RWPE2 (cell line): ENCODE measurements at regions not wholly inside any gene's neighbourhood (a gene's known extent, or its start where the extent isn't known, plus 50 kb on each side); places are given as distances from the start of the nearest gene placed in this dataset.

ENCODE experiments used
- ATAC-seq: fragments of 200-7000 bp; cut with Tn5 transposase; 3 replicates; pipeline ENCODE4 v1.9.1; 2021; ENCODE audit warnings: low read depth
- DNase-seq: peaks from one replicate; pipeline ENCODE4 v3.0.0-alpha.2; 2020; ENCODE audit warnings: low spot score
- H3K27ac ChIP-seq: fragments of 450-650 bp; 2 replicates; pipeline ENCODE4 v1.5.1; 2017; ENCODE audit warnings: mild to moderate bottlenecking; ENCODE audit not compliant: poor library complexity, severe bottlenecking
- H3K27me3 ChIP-seq: fragments of 250-450 bp; sonication (Bioruptor Pico); 2 replicates; pipeline ENCODE4 v1.5.1; 2021; ENCODE audit warnings: mild to moderate bottlenecking, moderate library complexity; ENCODE audit not compliant: insufficient read depth, poor library complexity, severe bottlenecking
- H3K36me3 ChIP-seq: fragments of 250-450 bp; sonication (Bioruptor Pico); 2 replicates; pipeline ENCODE4 v1.5.1; 2020; ENCODE audit warnings: low read depth, mild to moderate bottlenecking, moderate library complexity
- H3K4me1 ChIP-seq: fragments of 250-450 bp; sonication (Bioruptor Pico); 2 replicates; pipeline ENCODE4 v1.5.1; 2021; ENCODE audit warnings: mild to moderate bottlenecking, moderate library complexity; ENCODE audit not compliant: insufficient read depth, poor library complexity, severe bottlenecking
- H3K4me3 ChIP-seq: fragments of 250-450 bp; sonication (Bioruptor Pico); 2 replicates; pipeline ENCODE4 v1.5.1; 2021; ENCODE audit warnings: mild to moderate bottlenecking, moderate library complexity; ENCODE audit not compliant: severe bottlenecking
- H3K9me3 ChIP-seq: fragments of 250-450 bp; sonication (Bioruptor Pico); 2 replicates; pipeline ENCODE4 v1.5.1; 2021; ENCODE audit warnings: mild to moderate bottlenecking, moderate library complexity; ENCODE audit not compliant: severe bottlenecking
- CTCF ChIP-seq: fragments of 450-650 bp; IDR thresholded peaks from one replicate; pipeline ENCODE4 v1.5.1; 2017; ENCODE audit warnings: mild to moderate bottlenecking, moderate library complexity; ENCODE audit not compliant: poor library complexity, severe bottlenecking

- DNase-seq (no peak), ATAC-seq (no peak)
- Histone ChIP-seq H3K4me1 (no peaks in the 10 kb centered on the region), H3K4me3 (no peak overlapping the region), H3K9me3 (no peaks in the 10 kb centered on the region), H3K36me3 (no peaks in the 10 kb centered on the region), H3K27ac (no peak overlapping the region), H3K27me3 (no peaks in the 10 kb centered on the region)
- no peak for TF ChIP-seq CTCF
Observed at GRCh38 chr2:17190527-17190926, 327.7 kb downstream of the RAD51AP2 start.

- Histone ChIP-seq H3K4me1 (no peaks in the 10 kb centered on the region), H3K9me3 (no peaks in the 10 kb centered on the region), H3K27me3 (no peaks in the 10 kb centered on the region), H3K4me3 (no peak overlapping the region), H3K27ac (no peak overlapping the region), H3K36me3 (no peaks in the 10 kb centered on the region)
- TF ChIP-seq CTCF, result no peak
- ATAC-seq (no peak), DNase-seq (no peak)
Observed at GRCh38 chr2:17188721-17189120, 329.5 kb downstream of the RAD51AP2 start.

DNA sequence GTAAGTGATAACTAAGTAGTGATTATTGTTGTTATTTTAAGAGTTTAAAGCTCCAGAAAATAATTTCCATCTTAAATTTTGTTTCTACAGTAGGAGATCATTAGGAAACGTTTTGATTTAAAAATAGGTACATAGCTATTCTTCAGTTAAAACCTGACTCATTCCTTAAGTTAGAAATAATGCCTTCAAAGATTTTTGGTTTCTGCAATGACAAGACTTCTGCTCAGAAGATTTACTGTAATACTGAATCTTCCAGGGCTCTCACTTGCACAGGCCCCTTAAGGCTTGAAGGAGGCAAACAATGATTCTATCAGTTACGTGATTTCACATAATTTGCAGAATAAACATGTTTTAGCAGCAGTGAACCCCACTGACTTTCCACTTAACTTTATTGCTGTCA is 333.7 kb downstream of the RAD51AP2 start:
- no peak for TF ChIP-seq CTCF
- Histone ChIP-seq H3K9me3 (no peaks in the 10 kb centered on the region), H3K4me3 (no peak overlapping the region), H3K36me3 (no peaks in the 10 kb centered on the region), H3K27me3 (no peaks in the 10 kb centered on the region), H3K27ac (no peak overlapping the region), H3K4me1 (no peaks in the 10 kb centered on the region)
- ATAC-seq, result no peak
- DNase-seq, result no peak

DNA sequence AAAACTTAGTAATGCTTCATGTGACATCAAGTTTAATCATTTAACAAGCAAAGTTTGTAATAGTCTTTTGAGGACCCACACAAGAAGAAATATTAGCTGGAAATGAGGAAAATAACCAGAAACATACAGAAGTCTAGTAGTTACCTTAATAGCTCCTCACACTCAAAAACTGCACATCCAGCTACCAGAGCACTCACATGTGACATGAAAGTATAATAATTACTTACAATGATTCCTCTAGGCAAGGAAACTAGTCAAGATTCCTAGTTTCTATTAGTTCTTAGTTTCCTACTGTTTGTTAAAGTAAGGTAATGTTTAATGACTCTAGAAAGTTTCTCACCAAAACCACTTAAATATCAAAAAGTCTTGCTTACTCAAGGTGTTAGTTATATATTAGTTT is 335.8 kb downstream of the RAD51AP2 start:
- Histone ChIP-seq H3K27me3 (no peaks in the 10 kb centered on the region), H3K9me3 (no peaks in the 10 kb centered on the region), H3K4me1 (no peaks in the 10 kb centered on the region), H3K27ac (no peak overlapping the region), H3K36me3 (no peaks in the 10 kb centered on the region), H3K4me3 (no peak overlapping the region)
- no peak for DNase-seq
- no peak for ATAC-seq
- no peak for TF ChIP-seq CTCF

DNA sequence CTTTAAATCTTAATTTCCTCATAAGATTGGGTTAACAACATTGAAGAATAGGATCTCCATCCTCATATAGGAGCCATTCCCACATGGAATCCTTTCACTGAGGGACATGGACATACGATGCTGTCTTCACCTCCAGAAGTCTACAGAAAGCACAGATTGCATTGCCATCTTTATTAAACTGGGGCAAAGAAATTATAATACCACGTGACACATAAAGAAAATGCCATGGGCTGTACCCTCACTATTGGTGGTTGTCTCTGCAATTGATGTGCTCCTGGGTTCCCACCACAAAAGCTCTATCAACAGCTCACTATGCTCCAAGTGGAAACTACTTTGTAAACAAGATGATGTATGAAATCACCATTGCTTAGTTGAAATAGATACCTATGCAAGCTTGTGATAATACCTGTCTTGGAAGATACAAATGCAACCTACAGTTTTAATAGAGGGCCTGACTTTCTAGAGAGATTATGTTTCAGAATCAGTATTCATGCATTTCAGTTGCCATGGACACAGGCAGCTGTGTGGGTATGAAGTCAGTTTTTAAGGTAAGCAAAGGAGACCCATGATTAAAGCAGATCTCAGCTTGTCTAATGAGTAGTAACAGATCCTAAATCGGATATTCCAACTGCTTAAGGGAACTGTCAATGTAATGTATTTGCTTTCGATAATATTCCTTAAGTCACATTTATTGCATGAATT is 337.0 kb downstream of the RAD51AP2 start:
- H3K9me3 ChIP-seq, result no peaks in the 10 kb centered on the region
- no peaks in the 10 kb centered on the region for H3K4me1 ChIP-seq
- no peak for DNase-seq
- ATAC-seq, result no peak
- no peaks in the 10 kb centered on the region for H3K27me3 ChIP-seq
- no peak overlapping the region for H3K4me3 ChIP-seq
- H3K36me3 ChIP-seq, result no peaks in the 10 kb centered on the region
- H3K27ac ChIP-seq, result no peak overlapping the region
- no peak for TF ChIP-seq CTCF
